DOHH2 (cell line): ENCODE measurements at regions not wholly inside any gene's neighbourhood (a gene's known extent, or its start where the extent isn't known, plus 50 kb on each side); places are given as distances from the start of the nearest gene placed in this dataset.

ENCODE experiments used
- EZH2phosphoT487 ChIP-seq: fragments of 200-600 bp; sonication (generic); IDR thresholded peaks from 2 replicates; pipeline ENCODE4 v1.6.1; 2017; ENCODE audit warnings: borderline replicate concordance, mild to moderate bottlenecking, antibody characterized with exemption, low read length, moderate library complexity, mixed read lengths
- TF ChIP-seq, protein P1 (sequence below): fragments of 200-600 bp; sonication (generic); IDR thresholded peaks from one replicate; pipeline ENCODE4 v1.5.1; 2014; ENCODE audit warnings: antibody characterized with exemption, mild to moderate bottlenecking, low read depth, low read length; ENCODE audit not compliant: poor library complexity, severe bottlenecking

DNA sequence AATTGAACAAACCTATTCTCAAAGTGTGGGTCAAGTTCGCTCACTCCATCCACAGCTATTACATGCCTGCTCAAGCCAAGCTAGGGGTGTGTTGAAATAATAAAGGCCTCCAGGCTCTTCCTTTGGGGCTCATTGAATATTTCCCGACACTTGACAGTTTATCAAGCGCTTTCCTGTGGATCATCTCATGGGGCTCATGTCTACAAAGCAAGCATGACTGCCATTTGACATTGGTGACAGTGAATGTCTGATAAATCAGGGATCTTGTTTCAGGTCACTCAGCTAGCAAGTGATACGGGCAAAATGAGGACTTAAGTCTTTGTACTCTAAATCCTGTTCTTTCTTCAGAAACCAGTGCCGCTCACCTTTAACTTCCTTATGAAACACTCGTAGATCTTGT is 542.6 kb downstream of the TOX3 start:
- TF ChIP-seq, protein P1, sequence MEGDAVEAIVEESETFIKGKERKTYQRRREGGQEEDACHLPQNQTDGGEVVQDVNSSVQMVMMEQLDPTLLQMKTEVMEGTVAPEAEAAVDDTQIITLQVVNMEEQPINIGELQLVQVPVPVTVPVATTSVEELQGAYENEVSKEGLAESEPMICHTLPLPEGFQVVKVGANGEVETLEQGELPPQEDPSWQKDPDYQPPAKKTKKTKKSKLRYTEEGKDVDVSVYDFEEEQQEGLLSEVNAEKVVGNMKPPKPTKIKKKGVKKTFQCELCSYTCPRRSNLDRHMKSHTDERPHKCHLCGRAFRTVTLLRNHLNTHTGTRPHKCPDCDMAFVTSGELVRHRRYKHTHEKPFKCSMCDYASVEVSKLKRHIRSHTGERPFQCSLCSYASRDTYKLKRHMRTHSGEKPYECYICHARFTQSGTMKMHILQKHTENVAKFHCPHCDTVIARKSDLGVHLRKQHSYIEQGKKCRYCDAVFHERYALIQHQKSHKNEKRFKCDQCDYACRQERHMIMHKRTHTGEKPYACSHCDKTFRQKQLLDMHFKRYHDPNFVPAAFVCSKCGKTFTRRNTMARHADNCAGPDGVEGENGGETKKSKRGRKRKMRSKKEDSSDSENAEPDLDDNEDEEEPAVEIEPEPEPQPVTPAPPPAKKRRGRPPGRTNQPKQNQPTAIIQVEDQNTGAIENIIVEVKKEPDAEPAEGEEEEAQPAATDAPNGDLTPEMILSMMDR: no peak
- no peak for TF ChIP-seq EZH2phosphoT487
